Renal cortical epithelial cell (primary cell): ENCODE measurements at regions not wholly inside any gene's neighbourhood (a gene's known extent, or its start where the extent isn't known, plus 50 kb on each side); places are given as distances from the start of the nearest gene placed in this dataset.
A peak's percentile ranks its signal among the peaks of the same experiment; 100 is the strongest.

Source experiments
- DNase-seq: peaks from one replicate; pipeline ENCODE4 v3.0.0-alpha.2; 2011; ENCODE audit warnings: low read depth

- no peak for DNase-seq
These were observed 121.9 kb upstream of the GSE1 start for GRCh38 chr16:85491058-85491771.

GRCh38 chr16:85491798-85492294, 121.3 kb upstream of the GSE1 start:
- DNase-seq: peak; percentile 37

- DNase-seq: peak; percentile 52
These were observed 120.7 kb upstream of the GSE1 start for GRCh38 chr16:85492295-85492864.

- DNase-seq: no peak
These were observed 118.8 kb upstream of the GSE1 start for GRCh38 chr16:85494315-85494714.

GRCh38 chr16:85495259-85495658, 117.9 kb upstream of the GSE1 start:
- DNase-seq: no peak

GRCh38 chr16:85495823-85496538, 117.1 kb upstream of the GSE1 start:
- DNase-seq: no peak

- DNase-seq: no peak
These were observed 115.4 kb upstream of the GSE1 start for GRCh38 chr16:85497622-85498314.

- DNase-seq: no peak
These were observed 114.5 kb upstream of the GSE1 start for GRCh38 chr16:85498607-85499006.

GRCh38 chr16:85500220-85500619, 112.9 kb upstream of the GSE1 start:
- DNase-seq: no peak

- DNase-seq: no peak
These were observed 111.2 kb upstream of the GSE1 start for GRCh38 chr16:85501900-85502299.

GRCh38 chr16:85502357-85502756, 110.8 kb upstream of the GSE1 start:
- DNase-seq: no peak

GRCh38 chr16:85503679-85504231, 109.4 kb upstream of the GSE1 start:
- DNase-seq: no peak

- DNase-seq: no peak
These were observed 108.9 kb upstream of the GSE1 start for GRCh38 chr16:85504242-85504641.

GRCh38 chr16:85505794-85506634, 107.1 kb upstream of the GSE1 start:
- DNase-seq: no peak

GRCh38 chr16:85506635-85506911, 106.5 kb upstream of the GSE1 start:
- DNase-seq: no peak

GRCh38 chr16:85507342-85507741, 105.8 kb upstream of the GSE1 start:
- DNase-seq: no peak

- DNase-seq: no peak
These were observed 104.7 kb upstream of the GSE1 start for GRCh38 chr16:85508388-85508787.

GRCh38 chr16:85508993-85509392, 104.1 kb upstream of the GSE1 start:
- DNase-seq: no peak

GRCh38 chr16:85510041-85510659, 103.0 kb upstream of the GSE1 start:
- no peak for DNase-seq

- no peak for DNase-seq
These were observed 100.9 kb upstream of the GSE1 start for GRCh38 chr16:85511938-85512807.
